ENCODE measurements at regions not wholly inside any gene's neighbourhood (a gene's known extent, or its start where the extent isn't known, plus 50 kb on each side); places are given as distances from the start of the nearest gene placed in this dataset.

DNA sequence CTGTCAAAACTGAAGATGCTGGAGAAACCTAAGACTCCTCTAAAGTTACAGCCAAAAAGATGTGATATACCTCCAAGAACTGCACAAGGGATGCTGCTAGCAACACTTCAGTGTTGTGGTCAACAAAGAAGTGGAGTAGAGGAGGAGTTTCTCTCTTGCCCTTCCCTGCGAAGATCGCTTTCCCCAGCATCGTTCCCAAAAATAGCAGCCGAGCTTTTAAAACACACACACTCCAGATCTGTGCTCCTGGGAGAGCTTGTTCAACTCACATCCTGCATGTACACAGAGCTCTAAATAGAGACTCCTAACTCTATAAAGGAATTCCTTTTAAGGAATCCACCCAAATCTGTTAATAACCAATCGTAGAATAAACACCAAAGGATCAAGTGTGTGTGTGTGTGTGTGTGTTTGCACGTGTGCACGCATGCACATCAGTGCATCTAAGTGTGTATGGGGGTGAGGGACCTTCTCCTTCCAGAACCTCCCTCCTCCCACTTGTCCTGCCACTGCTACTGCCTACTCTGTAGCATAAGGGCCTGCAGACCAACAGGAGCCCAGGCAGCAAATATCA, 58.5 kb downstream of the PSMG1 start:
- DNase-seq = no peak

DNA sequence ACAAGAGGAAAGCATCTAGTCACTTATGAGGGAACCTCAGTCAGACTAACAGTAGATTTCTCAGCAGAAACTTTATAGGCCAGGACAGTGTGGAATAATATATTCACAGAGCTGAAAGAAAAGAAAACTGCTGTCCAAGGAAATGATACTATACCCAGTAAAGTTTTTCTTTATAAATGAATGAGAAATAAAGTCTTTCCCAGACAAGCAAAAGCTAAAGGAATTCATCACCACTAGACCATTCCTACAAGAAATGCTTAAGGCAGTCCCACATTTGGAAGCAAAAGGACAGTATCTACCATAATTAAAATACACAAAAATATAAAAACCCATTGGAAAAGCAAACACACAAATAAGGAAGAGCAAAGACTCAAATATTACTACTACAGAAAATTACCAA, 59.9 kb downstream of the PSMG1 start:
- no peak for DNase-seq

GRCh38 chr21:39121600-39122355, 61.5 kb downstream of the PSMG1 start:
- no peak for DNase-seq

DNA sequence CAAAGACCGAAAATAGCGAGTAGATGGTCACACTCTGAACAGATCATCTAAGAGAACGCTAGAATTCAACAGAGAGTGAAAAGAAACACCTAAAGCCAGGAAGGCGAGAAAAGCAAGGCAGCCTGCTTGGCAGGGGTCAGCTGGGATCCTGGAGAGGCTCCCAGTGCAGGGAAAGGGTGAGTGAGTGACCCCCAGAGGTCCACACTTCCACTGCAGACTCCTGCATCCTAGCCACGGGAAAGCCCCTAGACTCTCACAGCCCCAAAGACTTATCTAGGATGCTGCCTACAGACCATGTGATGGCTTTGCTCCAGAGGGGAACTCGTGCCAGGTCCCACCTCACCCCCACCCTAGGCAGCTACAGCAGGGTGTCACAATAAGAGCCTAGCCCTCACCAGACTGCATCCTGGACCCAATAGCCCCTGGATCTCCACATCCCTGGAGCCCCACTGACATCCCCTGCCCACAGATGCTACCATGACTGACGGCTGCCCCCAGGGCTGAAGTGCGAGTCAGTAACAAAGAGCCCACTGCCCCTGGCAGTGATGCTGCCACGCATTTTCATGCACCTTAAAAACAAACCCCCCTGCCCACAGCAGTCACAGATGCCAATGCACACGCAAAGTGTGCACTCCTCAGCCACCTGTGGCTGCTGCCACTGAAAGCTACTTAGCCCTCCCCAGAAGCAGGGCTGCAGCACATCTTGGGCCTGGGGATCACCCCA, 62.2 kb downstream of the PSMG1 start:
- DNase-seq = no peak

GRCh38 chr21:39119891-39120290, 63.4 kb downstream of the PSMG1 start:
- no peak for DNase-seq

DNA sequence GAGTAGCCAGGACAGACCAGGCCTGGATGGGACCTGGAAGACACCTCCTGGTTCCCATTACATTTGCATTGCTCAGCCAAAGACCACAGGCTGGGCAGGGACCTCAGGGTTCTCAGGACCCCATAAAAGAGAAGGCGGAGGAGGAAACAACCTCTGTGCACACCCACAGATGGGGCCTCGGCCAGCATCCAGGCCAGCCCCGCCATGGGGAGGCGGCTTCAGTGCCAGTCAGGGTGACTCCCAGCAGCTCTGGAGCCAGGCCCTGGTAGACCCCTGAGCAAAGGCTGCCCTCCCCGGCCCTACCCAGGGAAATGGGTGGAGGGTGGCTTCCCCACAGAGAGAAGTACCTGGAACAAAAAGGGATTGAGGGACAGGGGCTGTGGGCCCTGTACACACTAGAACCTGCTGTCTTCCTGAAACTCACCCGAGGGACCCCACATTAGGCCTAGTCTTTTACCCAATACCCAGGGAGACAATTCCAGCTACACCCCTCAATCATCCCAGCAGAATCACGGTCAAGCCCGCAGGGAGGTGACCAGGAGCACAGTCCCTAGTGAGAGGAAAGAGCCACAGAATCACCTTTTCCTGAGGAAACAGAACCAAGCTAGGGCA, 64.5 kb downstream of the PSMG1 start:
- DNase-seq = no peak

DNA sequence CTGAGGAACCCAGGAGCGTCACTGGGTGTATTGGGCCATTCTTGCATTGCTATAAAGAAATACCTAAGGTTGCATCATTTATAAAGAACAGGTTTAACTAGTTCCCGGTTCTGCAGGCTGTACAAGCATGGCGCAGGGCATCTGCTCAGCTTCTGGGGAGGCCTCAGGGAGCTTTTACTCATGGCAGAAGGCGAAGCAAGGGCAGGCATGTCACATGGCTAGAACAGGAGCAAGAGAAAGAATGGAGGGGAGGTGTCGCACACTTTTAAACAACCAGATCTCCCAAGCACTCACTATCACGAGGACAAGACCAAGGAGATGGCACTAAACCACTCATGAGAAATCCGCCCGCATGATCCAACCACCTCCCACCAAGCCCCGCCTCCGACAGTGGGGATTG, 65.2 kb downstream of the PSMG1 start:
- DNase-seq = no peak

DNA sequence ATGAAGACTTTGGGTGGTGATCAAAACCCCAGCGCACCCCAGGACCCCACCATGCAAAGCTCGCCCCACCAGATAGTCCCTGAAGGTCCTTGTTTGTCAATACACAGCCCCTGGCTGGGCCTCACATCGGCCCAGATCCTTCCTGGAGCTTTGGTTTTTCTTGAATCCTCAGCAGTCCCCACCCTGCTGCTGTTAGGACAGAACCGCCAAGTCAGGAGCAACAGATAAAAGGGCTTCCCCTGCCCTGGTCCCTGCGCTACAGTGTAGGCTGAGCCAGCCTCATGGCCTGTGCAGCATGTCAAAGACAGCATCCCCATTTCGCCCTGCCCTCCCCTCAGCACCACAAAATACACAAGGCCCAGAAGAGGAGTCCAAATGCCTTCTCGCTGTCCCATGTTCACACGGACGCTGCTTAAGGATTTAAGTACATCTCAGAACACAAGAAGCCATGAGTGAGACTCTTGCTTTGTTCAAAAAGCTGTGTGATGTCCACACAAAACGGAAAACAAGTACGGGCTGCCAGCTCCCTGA, 65.7 kb downstream of the PSMG1 start:
- no peak for DNase-seq

DNA sequence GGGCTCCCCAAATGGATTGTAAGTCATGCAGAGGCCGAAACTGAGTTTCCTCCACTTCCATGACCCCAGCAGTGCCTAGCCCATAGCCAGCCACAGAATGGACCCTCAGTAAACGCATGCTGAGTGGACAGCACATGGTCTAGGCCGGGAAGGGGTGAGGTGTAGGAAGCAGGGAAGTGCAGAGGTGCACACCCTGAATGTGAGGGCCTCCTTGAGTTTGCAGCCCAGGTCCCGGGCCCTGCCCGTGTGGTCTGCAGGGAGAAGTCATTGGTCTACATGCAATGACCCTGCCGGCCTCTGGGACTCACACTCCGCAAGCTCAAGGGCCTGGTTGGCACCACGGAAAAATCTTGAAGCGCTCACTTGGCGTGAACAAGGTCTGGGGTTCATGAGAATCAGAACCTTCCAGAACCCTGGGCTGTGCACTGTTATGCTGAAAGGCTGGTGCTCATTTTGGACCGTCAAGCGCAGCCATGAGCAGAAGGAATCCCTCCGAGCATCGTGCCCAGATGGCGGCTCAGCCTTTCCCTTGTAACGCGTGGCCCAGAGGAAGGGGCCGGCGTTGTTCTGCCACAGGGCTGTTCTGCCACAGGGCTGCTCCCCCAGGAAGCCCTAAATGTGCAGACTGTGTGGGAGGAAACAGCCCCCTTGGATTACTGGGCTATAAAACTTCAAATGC, 66.4 kb downstream of the PSMG1 start:
- DNase-seq = no peak

DNA sequence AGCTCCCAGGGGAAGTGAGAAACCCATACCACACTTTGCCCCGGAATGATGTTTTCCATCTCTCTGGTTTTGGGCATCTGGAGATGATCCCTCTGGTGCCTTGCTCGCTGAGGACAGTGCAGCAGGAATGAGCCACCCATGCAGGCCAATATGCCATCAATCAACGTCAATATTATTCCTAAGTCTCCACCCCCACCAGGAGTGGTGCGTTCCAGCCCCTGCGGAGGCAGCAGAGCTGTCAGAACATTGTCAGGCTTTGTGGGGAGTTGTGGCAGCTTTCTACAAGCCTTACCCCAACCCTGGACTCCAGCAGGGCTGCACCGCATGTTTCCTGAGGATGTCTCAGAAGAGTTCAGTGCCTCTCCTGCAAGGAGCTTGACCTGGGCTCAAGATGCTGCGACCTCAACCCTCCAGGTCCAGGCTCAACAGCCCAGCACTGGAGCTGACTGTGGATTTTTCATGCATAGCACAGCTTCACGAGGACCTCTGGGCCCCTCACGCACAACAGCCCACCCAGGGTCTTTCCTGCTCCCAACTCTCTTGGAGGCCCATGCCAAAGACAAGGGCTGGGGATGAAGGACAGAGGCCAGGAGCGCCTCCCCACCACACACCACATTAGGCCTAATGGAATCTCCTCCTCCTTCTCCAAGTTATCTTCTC, 67.5 kb downstream of the PSMG1 start:
- DNase-seq = no peak

DNA sequence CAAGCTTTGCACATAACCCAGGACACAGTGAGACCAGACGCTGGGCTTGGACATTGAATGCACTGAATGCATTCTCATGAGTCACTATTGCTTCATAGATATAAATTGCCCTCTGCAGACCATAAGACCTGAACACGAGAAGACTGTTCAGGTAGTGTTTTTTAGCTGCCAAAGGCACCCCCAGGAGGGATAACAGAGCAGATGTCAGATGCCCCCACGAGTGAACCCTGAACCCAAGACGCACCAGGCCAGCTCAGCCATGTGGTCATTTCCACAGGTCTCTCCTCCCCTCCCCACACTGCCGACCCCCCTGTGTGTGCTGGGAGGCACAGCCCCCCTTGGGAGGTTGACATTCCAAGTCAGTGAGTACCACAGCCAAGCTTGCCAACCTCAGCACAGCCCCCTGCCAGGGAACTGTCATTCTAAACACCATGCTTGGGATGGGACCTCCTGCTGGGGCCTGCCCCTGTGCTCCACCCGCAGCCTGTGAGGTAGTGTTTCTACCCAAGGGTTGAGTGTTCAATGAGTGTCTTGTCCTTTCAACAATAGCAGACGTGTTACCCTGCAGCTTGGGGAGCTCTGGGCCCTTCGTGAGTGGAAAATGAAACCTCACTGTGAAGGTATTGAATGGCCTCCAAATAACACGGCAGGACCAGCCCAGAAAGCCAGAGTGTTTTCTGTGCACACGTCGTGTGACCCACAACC, 68.2 kb downstream of the PSMG1 start:
- DNase-seq = no peak

- DNase-seq = no peak
Observed at GRCh38 chr21:39111931-39112550, 71.2 kb downstream of the PSMG1 start.

DNA sequence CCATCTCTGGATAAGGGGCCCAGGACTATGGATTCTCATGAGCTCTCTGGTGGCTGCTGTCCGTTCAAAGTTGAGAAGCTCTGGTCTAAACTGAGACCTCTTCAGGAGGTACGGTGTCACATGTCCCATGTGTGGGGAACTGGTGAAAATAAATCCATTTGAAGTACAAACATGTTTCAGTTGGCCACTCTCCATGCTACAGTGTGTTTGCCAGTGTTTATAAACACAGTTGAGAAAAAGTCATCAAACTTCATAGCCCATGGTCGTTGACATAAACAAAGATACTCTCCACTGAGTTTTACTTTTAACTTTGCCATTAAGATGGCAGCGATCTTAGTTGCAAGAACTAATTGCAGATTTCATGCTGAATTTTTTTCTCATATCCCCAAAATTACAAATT, 72.8 kb downstream of the PSMG1 start:
- DNase-seq = no peak

DNA sequence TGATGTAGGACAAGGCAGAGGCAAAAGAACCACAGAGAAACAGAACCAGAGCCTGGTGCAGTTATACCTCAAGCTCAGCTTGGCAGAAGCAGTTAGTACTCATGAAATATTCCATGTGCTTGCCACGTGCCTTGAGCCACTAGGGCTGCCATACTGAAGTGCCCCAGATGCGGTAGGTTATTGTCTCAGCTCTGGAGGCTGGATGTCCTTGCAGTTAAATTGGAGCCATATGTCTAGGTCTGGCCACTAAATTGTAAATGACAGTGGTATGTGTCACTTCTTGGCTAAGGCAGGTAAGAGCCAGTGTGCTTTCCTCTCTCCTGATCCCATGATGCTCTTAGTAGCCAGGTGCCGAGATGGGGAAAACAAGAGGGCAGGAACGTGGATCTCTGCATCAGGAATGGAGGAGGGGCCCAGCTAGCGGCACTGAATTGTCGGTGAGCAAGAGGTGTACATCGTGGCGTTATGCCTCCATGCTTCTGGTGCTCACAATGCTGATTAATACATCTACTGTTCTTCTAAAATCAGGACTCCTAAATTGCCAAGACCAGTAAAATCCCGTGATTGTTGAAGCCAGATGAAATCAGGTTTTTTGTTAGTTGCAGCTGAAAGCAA, 73.5 kb downstream of the PSMG1 start:
- no peak for DNase-seq

DNA sequence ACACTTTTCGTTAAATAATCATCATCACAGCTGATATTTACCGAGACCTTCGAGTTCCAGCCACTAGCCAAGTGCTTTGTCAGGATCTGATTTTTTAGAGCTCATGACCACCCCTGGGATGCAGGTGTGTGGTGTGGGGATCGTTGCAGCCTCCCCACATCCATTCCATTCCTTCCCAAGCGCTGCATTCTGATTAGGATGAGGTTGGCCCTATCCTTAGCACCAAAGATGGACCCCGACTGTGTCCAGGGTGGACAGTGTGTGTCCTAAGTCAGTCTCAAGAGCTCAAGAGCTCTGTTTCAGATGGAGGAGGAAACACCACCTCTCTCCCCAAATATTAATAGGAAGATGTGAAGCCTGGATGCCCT, 74.1 kb downstream of the PSMG1 start:
- DNase-seq = no peak

DNA sequence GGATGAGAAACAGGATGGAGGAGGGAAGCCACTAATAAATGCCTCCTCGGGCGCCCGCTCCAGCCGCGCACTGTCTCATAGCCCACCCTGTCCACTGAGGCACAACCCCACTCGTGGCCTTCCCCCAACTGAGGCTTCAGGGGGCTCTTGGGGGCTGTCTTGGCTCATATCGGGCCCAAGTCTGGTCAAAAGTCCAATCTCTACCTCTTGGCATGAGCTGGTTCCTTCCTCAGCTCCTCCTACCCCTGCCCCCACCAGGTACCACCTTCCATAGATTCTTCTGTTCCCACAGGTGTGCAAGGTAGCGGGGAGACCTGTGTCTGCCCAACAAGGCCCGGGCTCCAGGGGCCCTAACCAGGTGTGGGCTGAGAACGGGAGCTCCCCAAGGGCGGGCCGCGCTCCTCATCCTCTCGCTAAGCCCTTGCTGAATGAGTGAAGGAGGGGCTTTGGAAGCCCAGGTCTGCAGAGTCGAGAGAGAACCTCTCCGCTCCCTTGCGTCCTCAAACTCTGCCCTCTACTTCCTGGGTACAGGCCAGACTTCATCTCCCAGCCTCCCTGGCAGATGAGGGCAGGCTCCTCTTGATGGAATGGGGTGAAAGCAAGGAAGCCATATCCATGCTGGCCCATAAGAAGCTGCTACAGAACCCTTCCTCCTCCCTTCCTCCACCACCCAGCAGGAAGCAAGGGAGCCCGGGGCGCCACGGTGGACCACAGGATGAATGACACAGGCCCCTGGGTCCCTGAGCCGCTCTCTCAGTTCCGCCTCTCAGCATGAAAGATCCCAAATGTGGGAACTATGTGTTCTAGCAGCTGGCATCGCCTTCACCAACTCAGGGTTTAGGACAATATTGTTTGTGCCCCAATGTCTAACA, 74.7 kb downstream of the PSMG1 start:
- DNase-seq = no peak

DNA sequence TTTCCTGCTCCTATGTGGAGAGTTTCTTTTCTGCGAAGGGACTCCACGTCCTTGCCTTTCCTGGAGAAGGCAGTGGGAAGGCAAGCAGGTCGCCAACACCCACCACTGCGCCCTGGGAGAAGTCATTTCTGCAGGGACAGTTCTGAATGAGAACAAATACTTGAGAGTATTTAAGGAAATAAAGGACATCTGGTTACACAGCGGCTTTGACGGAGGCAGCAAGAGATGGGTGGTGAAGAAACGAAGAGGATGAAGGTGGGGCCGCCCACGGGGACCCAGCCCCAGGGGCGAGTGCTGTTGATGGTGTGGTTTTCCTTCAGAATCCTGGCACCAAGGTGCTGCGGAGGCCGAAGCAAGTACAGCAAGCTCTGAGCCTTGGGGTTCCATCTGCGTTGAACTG, 75.5 kb downstream of the PSMG1 start:
- DNase-seq = no peak

DNA sequence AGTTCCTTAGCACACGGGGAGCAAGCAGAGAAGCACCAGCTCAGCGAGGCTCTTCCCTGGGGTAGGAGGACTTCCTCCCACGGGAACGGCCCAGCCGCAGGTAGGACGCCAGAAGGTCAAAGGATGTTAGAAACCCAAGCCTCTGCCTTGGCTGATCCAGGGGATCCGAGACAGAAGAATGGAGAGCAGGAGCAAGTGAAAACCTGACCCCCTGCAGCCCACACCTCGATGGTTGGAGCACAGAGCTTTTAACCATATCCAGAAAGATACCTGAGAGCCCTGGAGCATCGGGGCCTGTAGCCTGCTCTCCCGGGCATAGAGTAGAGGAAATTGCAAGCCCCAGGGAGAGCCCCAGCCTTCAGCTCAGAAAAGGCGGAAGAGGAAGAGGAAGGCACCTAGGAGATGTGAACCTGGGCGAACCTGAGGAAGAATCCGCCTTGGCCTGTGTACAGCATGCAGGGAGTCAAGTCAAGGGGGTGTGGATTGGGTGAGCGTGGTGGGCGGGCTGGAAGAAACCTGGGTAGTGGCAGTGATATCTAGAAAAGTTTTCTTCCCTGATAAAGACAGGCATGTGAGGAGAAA, 76.3 kb downstream of the PSMG1 start:
- DNase-seq = no peak

DNA sequence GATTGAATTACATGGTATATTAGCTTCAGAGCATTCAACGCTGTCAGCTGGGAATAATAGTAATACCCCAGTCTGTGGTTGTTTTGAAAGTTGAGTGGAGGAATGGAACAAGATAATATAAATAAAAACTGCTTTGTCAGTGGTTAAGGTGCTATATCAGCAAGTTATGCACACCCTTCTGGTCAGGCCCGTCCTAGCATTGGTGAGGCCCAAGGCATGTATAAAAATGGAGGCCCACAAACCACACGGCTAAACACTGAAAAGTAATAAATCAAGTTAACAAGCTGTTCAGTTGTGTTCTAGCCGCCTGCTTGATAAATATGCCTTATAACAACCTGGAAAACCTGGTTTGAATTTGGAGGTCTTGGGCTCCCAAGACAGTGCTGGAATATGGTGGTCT, 77.4 kb downstream of the PSMG1 start:
- no peak for DNase-seq

Measured in CD4-positive, alpha-beta T cell treated with Interleukin-6 for 4 hours (primary cell).